Left forelimb (tissue), 1 donor: ENCODE measurements at regions not wholly inside any gene's neighbourhood (a gene's known extent, or its start where the extent isn't known, plus 50 kb on each side); places are given as distances from the start of the nearest gene placed in this dataset.
"Not testable (repeated sequence)": the region's sequence is repeated elsewhere in the genome, so short reads cannot be mapped to it uniquely, and the experiment has no call there.

Experiments
- DNase-seq: peaks from one replicate; pipeline ENCODE4 v3.0.0-alpha.2; 2018; ENCODE audit warnings: low spot score

DNA sequence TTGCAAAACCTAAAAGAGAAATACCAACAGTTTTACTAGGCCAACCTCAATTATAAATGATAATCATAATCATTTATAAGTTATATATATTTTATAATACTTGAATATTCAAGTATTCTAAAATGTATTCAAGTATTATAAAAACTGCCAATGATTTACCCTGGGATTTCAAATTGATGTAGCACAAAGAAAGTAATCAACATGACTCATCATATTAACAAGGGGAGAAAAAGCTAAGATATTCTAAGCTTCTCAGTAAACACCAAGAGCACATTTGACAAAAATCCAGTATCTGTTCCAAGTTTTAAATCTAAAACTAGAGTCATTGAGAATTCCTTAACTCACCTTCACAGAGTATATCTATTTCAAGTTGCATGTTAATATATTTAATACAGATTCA lies 56.1 kb downstream of the CAPZA3 start:
- DNase-seq: no peak

DNA sequence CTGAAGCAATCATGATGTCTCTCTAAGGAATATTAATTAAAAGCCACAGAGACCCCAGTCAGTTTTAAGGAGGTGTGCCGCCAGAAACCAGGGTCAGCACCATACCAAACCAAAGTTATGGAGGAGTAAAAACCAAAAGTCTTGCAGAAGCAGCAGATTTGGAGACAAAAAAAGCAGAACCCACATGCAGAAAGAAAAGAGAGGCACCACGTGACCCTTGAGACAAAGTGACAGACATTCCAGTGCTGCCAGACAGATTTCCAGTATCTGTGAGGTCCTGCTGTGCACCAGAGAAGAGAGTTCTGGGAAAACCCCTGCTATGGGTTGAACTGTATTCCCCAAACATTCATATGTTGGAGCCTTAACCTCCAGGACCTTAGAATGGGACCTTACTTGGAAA lies 59.7 kb downstream of the CAPZA3 start:
- DNase-seq: no peak

GRCh38 chr12:18798535-18799361 lies 60.8 kb downstream of the CAPZA3 start:
- no peak for DNase-seq

DNA sequence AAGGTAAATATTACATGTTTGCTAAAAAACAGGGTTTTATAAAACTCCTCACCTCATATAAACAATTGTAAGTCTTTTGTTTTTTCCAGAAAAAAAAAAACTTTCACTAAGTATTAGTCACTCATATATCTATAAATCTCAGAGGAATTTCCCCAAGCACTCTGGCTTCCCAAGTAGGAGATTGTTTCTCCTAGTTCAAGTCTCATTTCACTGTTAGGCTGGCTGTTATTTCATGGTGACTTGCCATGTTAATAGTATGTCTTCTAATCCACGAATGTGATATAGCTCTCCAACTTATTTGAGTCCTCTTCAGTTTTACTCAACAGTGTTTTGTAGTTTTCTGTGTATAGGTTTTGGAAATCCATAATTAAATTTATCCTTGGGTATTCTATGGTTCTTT lies 61.6 kb downstream of the CAPZA3 start:
- DNase-seq: no peak

GRCh38 chr12:18805516-18806248 lies 67.8 kb downstream of the CAPZA3 start:
- no peak for DNase-seq

- DNase-seq: no peak
Measured at GRCh38 chr12:18807714-18808113, 69.8 kb downstream of the CAPZA3 start.

DNA sequence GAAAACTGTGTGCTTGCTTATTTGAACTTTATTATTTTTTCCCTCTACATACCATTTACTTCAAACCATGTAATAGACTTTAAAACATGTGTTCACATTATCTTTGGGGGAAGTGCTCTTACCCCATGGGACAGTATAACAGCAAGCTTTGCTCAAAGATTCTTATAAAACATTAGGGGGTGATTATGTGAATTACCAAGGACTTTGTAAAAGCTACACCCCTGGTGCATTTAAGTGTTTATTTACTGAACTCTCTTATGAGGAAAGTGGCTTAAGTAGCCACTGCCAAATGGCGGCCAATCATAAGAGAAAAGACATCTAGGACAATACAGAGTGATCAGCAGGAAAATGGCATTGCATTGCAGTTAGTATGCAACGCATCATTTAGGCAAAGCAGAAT lies 70.3 kb downstream of the CAPZA3 start:
- no peak for DNase-seq

DNA sequence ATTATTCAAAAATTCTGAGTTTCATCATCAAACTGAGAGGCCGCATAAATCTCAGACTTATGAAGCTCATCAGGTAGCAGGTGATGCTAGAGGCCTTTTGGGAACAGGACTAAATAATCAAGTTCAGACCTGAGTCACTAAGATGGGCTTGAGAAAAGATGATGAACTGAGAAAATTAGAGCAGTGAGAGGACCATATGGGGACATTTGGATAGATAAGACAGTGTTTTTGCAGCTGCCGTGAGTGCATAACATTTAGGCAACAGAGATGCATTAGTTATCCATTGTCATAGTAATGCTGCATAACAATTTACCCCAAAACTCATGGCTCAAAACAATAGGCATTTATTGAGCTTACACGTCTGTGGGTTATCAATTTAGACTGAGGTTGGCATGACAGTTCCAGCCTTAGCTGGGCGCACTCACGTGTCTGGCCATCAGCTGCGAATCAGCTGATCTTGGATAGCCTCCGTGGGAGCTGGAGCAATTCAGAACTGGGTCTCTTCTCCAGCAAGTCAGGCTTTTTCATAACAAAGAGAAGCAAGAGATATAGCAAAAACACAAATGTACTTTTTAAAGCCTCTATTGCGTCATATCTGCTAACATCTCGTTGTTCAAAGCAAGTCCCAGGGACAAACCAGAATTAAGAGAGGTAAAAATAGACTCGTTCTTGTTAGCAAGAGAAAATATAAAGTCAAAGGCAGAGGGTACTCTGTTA lies 72.8 kb downstream of the CAPZA3 start:
- DNase-seq: no peak

DNA sequence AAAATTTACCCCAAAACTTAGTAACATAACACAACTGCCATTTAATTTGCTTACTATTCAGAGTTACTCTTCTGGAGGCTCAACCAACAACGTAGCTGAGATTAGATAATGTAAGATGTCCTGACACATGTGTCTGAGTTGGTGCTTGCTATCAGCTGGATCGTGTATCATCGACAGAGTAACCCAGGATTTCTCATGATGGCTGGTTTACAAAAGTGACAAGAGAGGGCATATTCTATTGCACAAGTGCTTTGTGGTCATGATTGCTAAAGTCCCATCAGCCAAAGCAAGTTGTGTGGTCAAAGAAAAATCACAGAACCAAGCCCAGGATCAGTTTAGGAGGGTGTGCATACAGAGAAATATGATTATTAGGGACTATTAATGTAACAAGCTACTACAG lies 73.4 kb downstream of the CAPZA3 start:
- no peak for DNase-seq

DNA sequence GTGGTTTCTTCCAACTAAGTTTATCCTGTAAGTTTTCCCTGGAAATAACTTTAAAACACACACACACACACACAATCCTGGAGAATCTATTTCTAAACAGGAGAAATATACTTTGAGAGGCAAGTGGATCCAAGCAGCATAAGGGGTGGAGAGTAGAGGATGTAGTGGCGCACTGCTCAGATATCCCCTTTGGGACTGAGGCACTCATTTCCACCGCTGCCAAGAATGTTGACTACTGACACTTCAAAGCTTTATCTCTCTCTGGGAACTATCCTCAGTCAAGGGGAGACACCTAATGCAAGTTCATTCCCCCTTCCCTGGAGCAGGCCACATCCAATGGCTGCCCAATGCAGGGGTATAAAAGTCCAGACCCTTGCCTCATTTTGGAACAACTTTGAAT lies 75.8 kb downstream of the CAPZA3 start:
- no peak for DNase-seq

DNA sequence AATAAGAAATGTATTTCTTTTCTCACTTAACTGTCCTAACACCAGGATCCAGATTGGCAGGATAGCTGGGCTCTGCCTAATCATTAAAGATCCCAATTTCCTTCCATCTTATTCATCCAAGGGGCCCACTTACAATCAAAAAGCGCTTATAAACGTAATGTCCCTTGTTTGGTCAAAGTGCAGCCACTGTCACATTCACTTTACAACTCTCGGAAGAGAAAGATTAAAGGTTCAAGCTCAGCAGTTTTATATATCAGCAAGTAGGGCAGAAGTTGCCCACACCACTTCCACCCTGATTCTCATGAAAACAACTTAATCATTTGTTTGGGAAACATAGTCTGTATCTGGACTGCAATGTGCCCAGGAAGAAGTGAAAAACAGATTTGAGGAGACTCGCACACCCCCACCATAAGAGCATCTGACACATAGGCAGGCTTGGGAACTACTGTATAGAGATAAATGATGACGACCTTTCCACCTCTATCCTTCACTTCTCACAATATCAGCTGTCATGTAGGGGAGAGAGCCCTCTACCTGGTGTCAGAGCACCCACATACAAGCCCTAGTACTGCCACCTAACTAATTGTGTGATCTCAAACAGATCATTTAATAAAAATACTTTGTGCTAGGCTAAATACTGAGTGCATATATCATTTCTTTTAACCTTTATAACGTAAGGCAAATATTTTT lies 80.8 kb downstream of the CAPZA3 start:
- DNase-seq: no peak

DNA sequence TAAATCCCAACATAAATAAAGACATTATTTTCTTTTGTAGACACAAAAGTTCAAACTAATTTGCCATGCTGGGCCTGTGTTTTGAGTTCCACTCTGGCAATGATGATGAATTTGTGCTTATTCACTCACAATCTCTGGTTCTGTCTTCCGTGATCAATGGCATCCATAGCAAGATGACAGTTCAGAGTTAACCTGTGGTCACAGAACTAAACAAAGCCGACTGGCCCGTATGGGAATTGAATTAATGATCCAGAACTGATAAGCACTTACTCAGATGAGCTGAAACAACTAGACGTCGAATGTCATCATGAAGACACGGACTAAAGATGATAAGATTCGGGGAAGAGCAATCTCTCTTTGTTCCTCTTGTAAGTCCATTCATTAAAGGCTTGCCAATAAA lies 81.6 kb downstream of the CAPZA3 start:
- no peak for DNase-seq

GRCh38 chr12:18823461-18823860 lies 85.5 kb downstream of the CAPZA3 start:
- DNase-seq: no peak

DNA sequence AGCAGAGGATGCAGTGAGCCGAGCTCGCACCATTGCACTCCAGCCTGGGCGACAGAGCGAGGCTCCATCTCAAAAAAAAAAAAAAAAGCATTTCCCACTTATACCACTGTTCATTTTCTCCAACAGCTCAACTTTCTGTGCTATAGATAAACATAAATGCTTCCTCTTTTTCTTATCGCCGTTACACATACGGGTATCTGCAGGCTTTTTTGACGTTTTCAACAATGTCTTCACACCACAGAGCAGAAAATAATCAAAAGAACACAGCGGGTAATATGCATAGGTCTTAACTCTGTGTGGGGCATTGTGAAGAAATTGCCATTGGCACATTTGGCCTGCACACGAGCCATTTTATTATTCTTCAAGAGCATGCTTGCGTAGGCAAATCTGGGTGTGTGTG lies 86.4 kb downstream of the CAPZA3 start:
- no peak for DNase-seq

GRCh38 chr12:18825138-18825537 lies 87.2 kb downstream of the CAPZA3 start:
- DNase-seq: no peak

GRCh38 chr12:18827913-18828312 lies 90.0 kb downstream of the CAPZA3 start:
- DNase-seq: no peak

GRCh38 chr12:18828483-18828882 lies 90.6 kb downstream of the CAPZA3 start:
- no peak for DNase-seq

- DNase-seq: no peak
Measured at GRCh38 chr12:18828987-18829386, 91.1 kb downstream of the CAPZA3 start.

GRCh38 chr12:18832932-18833331 lies 95.0 kb downstream of the CAPZA3 start:
- not testable (repeated sequence) for DNase-seq

DNA sequence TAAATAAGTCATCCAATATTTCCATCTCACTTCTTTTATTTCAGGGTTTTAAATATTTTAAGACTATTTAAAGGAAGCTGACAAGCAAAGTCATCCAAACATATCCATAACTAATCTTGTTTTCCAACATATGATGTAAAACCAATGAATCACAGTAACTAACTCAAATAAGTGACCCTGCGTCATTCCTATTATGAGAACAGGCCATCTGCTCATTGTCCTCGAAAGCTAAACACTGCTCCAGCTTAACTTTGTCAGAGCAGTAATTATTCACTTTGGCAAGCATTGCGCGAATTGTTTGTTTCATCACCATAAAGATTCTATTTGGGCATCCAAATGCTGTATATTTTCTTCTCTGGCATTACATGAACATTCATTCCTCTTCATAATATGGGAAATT lies 99.1 kb downstream of the CAPZA3 start:
- DNase-seq: no peak

DNA sequence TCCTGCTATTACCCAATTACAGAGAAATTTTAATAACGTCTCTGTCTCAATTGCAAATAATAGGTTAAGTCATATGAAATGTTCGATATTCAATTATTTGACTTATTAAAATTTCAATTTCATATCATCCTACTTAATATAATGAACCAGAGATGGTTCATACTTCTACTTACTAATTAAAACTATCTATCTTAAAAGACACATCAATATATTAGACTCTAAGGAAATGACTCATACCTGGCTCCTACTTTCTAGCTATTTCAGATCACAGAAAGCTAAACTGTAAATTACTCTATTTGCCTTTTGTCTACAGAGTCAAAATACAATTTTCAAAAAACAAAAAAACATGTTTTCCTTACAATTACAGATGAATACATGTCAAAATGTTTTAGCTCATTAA lies 99.6 kb downstream of the CAPZA3 start:
- no peak for DNase-seq

GRCh38 chr12:18840997-18841396 lies 103.1 kb downstream of the CAPZA3 start:
- DNase-seq: not testable (repeated sequence)
